GM12891 (cell line): ENCODE measurements at regions not wholly inside any gene's neighbourhood (a gene's known extent, or its start where the extent isn't known, plus 50 kb on each side); places are given as distances from the start of the nearest gene placed in this dataset.

ENCODE experiments used
- DNase-seq: peaks from one replicate; pipeline ENCODE4 v3.0.0; 2011; ENCODE audit warnings: low spot score; ENCODE audit not compliant: insufficient read length
- FAIRE-seq: peaks from 2 replicates; lab custom pipeline; 2011; peaks lifted over from hg19 to GRCh38; lab: Jason Lieb, UNC
- PAX5 ChIP-seq: IDR thresholded peaks from 2 replicates; pipeline ENCODE4 v1.6.1; 2011; ENCODE audit warnings: low read length, moderate library complexity, mild to moderate bottlenecking; ENCODE audit not compliant: insufficient read depth, severe bottlenecking
- POLR2A ChIP-seq: IDR thresholded peaks from 2 replicates; pipeline ENCODE4 v1.6.1; 2011; ENCODE audit warnings: low read depth, low read length, control low read depth
- POLR2AphosphoS5 ChIP-seq: IDR thresholded peaks from 2 replicates; pipeline ENCODE4 v1.6.1; 2011; ENCODE audit warnings: low read depth, low read length, control low read depth
- POU2F2 ChIP-seq: IDR thresholded peaks from 2 replicates; pipeline ENCODE4 v1.6.1; 2011; ENCODE audit warnings: low read depth, mild to moderate bottlenecking, control low read depth, low read length, moderate library complexity
- SPI1 ChIP-seq: IDR thresholded peaks from 2 replicates; pipeline ENCODE4 v1.6.1; 2011; ENCODE audit warnings: low read depth, low read length, control low read depth
- TAF1 ChIP-seq: IDR thresholded peaks from 2 replicates; pipeline ENCODE4 v1.6.1; 2011; ENCODE audit warnings: low read depth, low read length, control low read depth

DNA sequence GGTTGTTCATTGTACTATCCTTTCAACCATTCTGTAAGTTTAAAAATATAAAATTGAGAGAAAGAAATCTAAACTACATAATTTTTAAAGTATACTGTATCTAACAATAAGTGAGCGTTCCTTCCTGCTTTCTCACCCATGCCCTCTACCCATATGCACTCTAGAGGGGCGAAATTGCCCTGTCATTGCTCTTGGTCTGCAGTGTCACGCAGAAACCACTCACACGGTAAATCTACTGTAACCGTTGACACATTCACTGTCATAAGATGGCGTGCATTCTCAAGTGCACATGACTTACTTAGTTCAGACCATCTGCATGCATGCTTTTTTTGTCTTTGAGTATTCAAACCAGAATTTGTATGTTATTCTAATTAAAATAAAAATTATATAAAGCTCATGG, 55.7 kb upstream of the NIPBL start:
- FAIRE-seq (no peak), DNase-seq (no peak)
- TF ChIP-seq POLR2AphosphoS5 (no peak), POLR2A (no peak), SPI1 (no peak), PAX5 (no peak), TAF1 (no peak), POU2F2 (no peak)

DNA sequence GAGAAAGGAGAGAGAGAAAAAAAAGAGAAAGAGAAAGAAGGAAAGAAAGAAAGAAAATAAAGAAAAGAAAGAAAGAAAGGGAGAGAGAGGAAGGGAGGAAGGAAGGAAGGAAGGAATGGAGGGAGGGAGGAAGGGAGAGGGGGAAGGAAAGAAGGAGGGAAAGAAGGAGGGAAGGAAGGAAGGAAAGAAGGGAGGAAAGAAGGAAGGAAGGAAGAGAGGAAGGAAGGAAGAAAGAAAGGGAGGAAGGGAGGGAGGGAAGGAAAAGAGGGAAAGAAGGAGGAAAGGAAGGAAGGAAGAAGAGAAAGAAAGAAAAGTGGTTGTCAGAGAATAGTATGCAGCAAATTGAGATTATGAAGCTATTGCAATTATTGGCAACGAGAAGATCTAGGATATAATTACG, 49.9 kb upstream of the NIPBL start:
- TF ChIP-seq POU2F2 (no peak), SPI1 (no peak), POLR2A (no peak), TAF1 (no peak), POLR2AphosphoS5 (no peak), PAX5 (no peak)

More for the DNA sequence above, 49.9 kb upstream of the NIPBL start:
- DNase-seq (no peak), FAIRE-seq (no peak)
